ENCODE measurements at regions not wholly inside any gene's neighbourhood (a gene's known extent, or its start where the extent isn't known, plus 50 kb on each side); places are given as distances from the start of the nearest gene placed in this dataset.

DNA sequence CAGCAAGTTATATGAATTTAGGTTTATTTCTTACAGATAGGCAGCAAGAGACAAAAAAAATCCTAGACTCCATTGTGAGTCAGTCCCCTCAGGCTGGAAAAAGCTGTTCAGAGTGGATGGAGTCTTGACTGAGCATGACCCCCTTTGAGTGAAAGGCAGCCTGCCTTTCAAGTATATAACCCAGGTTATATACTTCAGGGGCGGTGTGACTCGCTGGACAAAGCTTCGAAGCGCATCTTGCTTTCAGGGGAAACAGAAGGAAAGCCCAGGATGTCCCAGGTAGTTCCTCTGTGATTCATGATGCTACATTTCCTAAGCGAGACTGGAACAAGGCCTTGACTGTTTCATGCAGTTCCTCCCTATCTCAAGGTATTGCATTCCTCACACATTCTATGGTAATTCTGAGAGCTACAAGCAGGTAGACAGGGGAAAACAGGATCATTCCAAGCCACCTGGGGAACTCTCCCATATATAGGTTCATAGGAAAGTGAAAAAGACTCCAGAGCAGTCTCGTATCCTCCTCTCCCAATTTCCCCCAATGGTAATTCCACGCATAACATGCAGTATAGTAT, 1244.1 kb upstream of the CDH6 start:
- Histone ChIP-seq H3K9me3 (ENCODE audit: control insufficient read depth in 2 of 3, insufficient read depth in 1 of 3, low read length in 3 of 3) (no peaks in the 10 kb centered on the region), H3K4me1 (ENCODE audit: control insufficient read depth in 2 of 3, insufficient read depth in 2 of 3, low read depth in 1 of 3, low read length in 3 of 3) (no peaks in the 10 kb centered on the region), H3K27ac (ENCODE audit: low read depth in 2 of 2, low read length in 2 of 2) (no peak overlapping the region), H3K9ac (ENCODE audit: low read length in 3 of 3) (no peak overlapping the region), H3K27me3 (ENCODE audit: control insufficient read depth, insufficient read depth, low read length) (no peaks in the 10 kb centered on the region), H3K36me3 (ENCODE audit: control insufficient read depth in 2 of 3, insufficient read depth in 3 of 3, low read length in 3 of 3) (no peaks in the 10 kb centered on the region), H3K4me3 (ENCODE audit: low read length in 3 of 3) (no peak overlapping the region)
- DNase-seq (no peak), FAIRE-seq (no peak)
- TF ChIP-seq, protein P1, sequence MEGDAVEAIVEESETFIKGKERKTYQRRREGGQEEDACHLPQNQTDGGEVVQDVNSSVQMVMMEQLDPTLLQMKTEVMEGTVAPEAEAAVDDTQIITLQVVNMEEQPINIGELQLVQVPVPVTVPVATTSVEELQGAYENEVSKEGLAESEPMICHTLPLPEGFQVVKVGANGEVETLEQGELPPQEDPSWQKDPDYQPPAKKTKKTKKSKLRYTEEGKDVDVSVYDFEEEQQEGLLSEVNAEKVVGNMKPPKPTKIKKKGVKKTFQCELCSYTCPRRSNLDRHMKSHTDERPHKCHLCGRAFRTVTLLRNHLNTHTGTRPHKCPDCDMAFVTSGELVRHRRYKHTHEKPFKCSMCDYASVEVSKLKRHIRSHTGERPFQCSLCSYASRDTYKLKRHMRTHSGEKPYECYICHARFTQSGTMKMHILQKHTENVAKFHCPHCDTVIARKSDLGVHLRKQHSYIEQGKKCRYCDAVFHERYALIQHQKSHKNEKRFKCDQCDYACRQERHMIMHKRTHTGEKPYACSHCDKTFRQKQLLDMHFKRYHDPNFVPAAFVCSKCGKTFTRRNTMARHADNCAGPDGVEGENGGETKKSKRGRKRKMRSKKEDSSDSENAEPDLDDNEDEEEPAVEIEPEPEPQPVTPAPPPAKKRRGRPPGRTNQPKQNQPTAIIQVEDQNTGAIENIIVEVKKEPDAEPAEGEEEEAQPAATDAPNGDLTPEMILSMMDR (IDR thresholded peaks at IDR 0.05; ENCODE audit: borderline replicate concordance, extremely low read depth, insufficient read depth): no peak
- intact Hi-C loops (cut with DNase I): no loop called here

GRCh38 chr5:29944327-29944726, 1249.2 kb upstream of the CDH6 start:
- intact Hi-C loops (cut with DNase I): no loop called here
- FAIRE-seq: no peak

GRCh38 chr5:29942089-29942488, 1251.4 kb upstream of the CDH6 start:
- DNase-seq: no peak
- Histone ChIP-seq H3K4me3 (ENCODE audit: low read length in 3 of 3) (no peak overlapping the region), H3K4me1 (ENCODE audit: control insufficient read depth in 2 of 3, insufficient read depth in 2 of 3, low read depth in 1 of 3, low read length in 3 of 3) (no peaks in the 10 kb centered on the region), H3K36me3 (ENCODE audit: control insufficient read depth in 2 of 3, insufficient read depth in 3 of 3, low read length in 3 of 3) (no peaks in the 10 kb centered on the region), H3K27me3 (ENCODE audit: control insufficient read depth, insufficient read depth, low read length) (no peaks in the 10 kb centered on the region), H3K9me3 (ENCODE audit: control insufficient read depth in 2 of 3, insufficient read depth in 1 of 3, low read length in 3 of 3) (no peaks in the 10 kb centered on the region), H3K27ac (ENCODE audit: low read depth in 2 of 2, low read length in 2 of 2) (no peak overlapping the region), H3K9ac (ENCODE audit: low read length in 3 of 3) (no peak overlapping the region)
- intact Hi-C loops (cut with DNase I): no loop called here
- no peak for FAIRE-seq
- TF ChIP-seq, protein P1 (IDR thresholded peaks at IDR 0.05; ENCODE audit: borderline replicate concordance, extremely low read depth, insufficient read depth): no peak

More at GRCh38 chr5:29944327-29944726, 1249.2 kb upstream of the CDH6 start:
- TF ChIP-seq, protein P1 (IDR thresholded peaks at IDR 0.05; ENCODE audit: borderline replicate concordance, extremely low read depth, insufficient read depth): no peak
- no peak for DNase-seq
- H3K27ac ChIP-seq (ENCODE audit: low read depth in 2 of 2, low read length in 2 of 2): no peak overlapping the region
- H3K9me3 ChIP-seq (ENCODE audit: control insufficient read depth in 2 of 3, insufficient read depth in 1 of 3, low read length in 3 of 3): no peaks in the 10 kb centered on the region
- H3K27me3 ChIP-seq (ENCODE audit: control insufficient read depth, insufficient read depth, low read length): no peaks in the 10 kb centered on the region
- H3K9ac ChIP-seq (ENCODE audit: low read length in 3 of 3): no peak overlapping the region
- H3K36me3 ChIP-seq (ENCODE audit: control insufficient read depth in 2 of 3, insufficient read depth in 3 of 3, low read length in 3 of 3): no peaks in the 10 kb centered on the region
- no peak overlapping the region for H3K4me3 ChIP-seq (ENCODE audit: low read length in 3 of 3)
- H3K4me1 ChIP-seq (ENCODE audit: control insufficient read depth in 2 of 3, insufficient read depth in 2 of 3, low read depth in 1 of 3, low read length in 3 of 3): no peaks in the 10 kb centered on the region

DNA sequence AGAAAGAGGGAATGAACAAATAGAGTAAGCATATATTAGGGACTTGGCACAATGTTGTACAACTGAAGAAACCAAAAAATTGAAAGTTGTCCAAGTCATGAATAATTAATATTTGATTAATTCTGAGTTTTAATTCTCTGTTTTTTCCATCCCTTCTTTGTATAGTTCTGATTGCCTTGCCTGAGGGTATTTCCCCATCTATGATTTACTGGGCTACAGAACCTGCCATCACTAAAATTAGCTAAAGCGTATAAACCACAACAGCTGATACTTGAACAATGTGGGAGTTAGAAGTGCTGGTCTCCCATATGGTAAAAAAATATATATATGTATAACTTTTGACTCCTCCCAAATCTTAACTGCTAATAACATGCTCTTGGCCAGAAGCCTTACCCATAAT, 1253.5 kb upstream of the CDH6 start:
- H3K9me3 ChIP-seq (ENCODE audit: control insufficient read depth in 2 of 3, insufficient read depth in 1 of 3, low read length in 3 of 3): no peaks in the 10 kb centered on the region
- DNase-seq (no peak), FAIRE-seq (no peak)
- TF ChIP-seq, protein P1 (IDR thresholded peaks at IDR 0.05; ENCODE audit: borderline replicate concordance, extremely low read depth, insufficient read depth): no peak
- H3K9ac ChIP-seq (ENCODE audit: low read length in 3 of 3): no peak overlapping the region
- H3K36me3 ChIP-seq (ENCODE audit: control insufficient read depth in 2 of 3, insufficient read depth in 3 of 3, low read length in 3 of 3): no peaks in the 10 kb centered on the region
- no peak overlapping the region for H3K4me3 ChIP-seq (ENCODE audit: low read length in 3 of 3)
- no peaks in the 10 kb centered on the region for H3K27me3 ChIP-seq (ENCODE audit: control insufficient read depth, insufficient read depth, low read length)
- no peak overlapping the region for H3K27ac ChIP-seq (ENCODE audit: low read depth in 2 of 2, low read length in 2 of 2)
- no peaks in the 10 kb centered on the region for H3K4me1 ChIP-seq (ENCODE audit: control insufficient read depth in 2 of 3, insufficient read depth in 2 of 3, low read depth in 1 of 3, low read length in 3 of 3)
- intact Hi-C loops (cut with DNase I): no loop called here
